ENCODE measurements at regions not wholly inside any gene's neighbourhood (a gene's known extent, or its start where the extent isn't known, plus 50 kb on each side); places are given as distances from the start of the nearest gene placed in this dataset.

- Histone ChIP-seq H3K27ac (ENCODE audit: insufficient read length, low read depth, low read length) (no peak overlapping the region), H3K18ac (ENCODE audit: insufficient read length, low read depth, low read length) (no peak overlapping the region), H3K14ac (ENCODE audit: insufficient read depth, low read length) (no peak overlapping the region), H2AK5ac (ENCODE audit: insufficient read length, low read length) (no peak overlapping the region), H4K20me1 (ENCODE audit: control insufficient read depth, insufficient read depth, insufficient read length) (no peaks in the 10 kb centered on the region), H3K79me1 (ENCODE audit: insufficient read depth, low read depth, low read length, poor library complexity, severe bottlenecking) (no peaks in the 10 kb centered on the region), H2BK15ac (ENCODE audit: low read depth, low read length) (no peak overlapping the region), H3K27me3 (ENCODE audit: insufficient read depth, low read length) (no peaks in the 10 kb centered on the region), H3K4ac (ENCODE audit: low read depth, low read length) (no peak overlapping the region), H4K5ac (ENCODE audit: insufficient read length, low read depth, low read length) (no peak overlapping the region), H2BK5ac (ENCODE audit: insufficient read length, low read length) (no peak overlapping the region), H3K56ac (ENCODE audit: insufficient read length, low read depth, low read length) (no peak overlapping the region), H4K8ac (replicated peaks; ENCODE audit: insufficient read length, low read depth, low read length) (no peak overlapping the region), H2BK120ac (ENCODE audit: low read depth, low read length, poor library complexity, severe bottlenecking) (no peak overlapping the region), H3K23me2 (ENCODE audit: insufficient read length, low read depth, low read length, poor library complexity, severe bottlenecking) (no peaks in the 10 kb centered on the region), H2AFZ (ENCODE audit: low read length) (no peak overlapping the region), H2BK20ac (ENCODE audit: low read depth, low read length, poor library complexity, severe bottlenecking) (no peak overlapping the region), H3T11ph (ENCODE audit: low read length) (no peak overlapping the region), H3K23ac (ENCODE audit: insufficient read length, low read depth, low read length) (no peak overlapping the region), H3K79me2 (ENCODE audit: insufficient read depth, low read length) (no peaks in the 10 kb centered on the region), H3K4me2 (ENCODE audit: insufficient read depth, insufficient read length, low read length) (no peak overlapping the region), H2BK12ac (ENCODE audit: insufficient read length, low read depth, low read length) (no peak overlapping the region), H4K91ac (ENCODE audit: insufficient read length, low read depth, low read length) (no peak overlapping the region), H3K9me3 (ENCODE audit: control insufficient read depth, low read depth, low read length) (no peaks in the 10 kb centered on the region), H3K9ac (ENCODE audit: extremely low read depth, insufficient read length, low read length) (no peak overlapping the region), H3K4me1 (ENCODE audit: insufficient read depth, low read length) (no peaks in the 10 kb centered on the region)
- H3K27ac Mint-ChIP-seq: no peak overlapping the region
- H3K4me1 Mint-ChIP-seq: peaks cover 0 to 2% of the 10 kb centered on the region in 2 experiments; a peak in 1 of 4 replicates
- peaks cover 0 to 5% of the 10 kb centered on the region in 2 experiments; a peak in 2 of 5 replicates for H3K9me3 Mint-ChIP-seq
- DNase-seq: no peak
- no peak for TF ChIP-seq CTCF (conservative IDR thresholded peaks at IDR 0.05)
- H3K36me3 Mint-ChIP-seq (ENCODE audit: insufficient read depth in 1 of 3, low read depth in 3 of 3): no peaks in the 10 kb centered on the region; a peak in 1 of 7 replicates
- H3K4me3 Mint-ChIP-seq: no peak overlapping the region
- no peaks in the 10 kb centered on the region for H3K27me3 Mint-ChIP-seq (ENCODE audit: low read depth)
- WGBS (ENCODE audit: extremely low coverage, insufficient read length, low lambda C conversion rate): no CpG with 5 or more reads among the region's 2 CpGs
These were observed 1141.5 kb upstream of the CDH6 start for GRCh38 chr5:30051976-30052375.

Data from H9 (cell line).